GM12874 (cell line): ENCODE measurements at regions not wholly inside any gene's neighbourhood (a gene's known extent, or its start where the extent isn't known, plus 50 kb on each side); places are given as distances from the start of the nearest gene placed in this dataset.

ENCODE experiments used
- CTCF ChIP-seq: IDR thresholded peaks from 2 replicates; pipeline ENCODE4 v1.5.1; 2011; ENCODE audit warnings: low read depth, mild to moderate bottlenecking, control low read depth, low read length, moderate library complexity; ENCODE audit not compliant: insufficient read depth

GRCh38 chr5:173789031-173789920 is 98.9 kb upstream of the CPEB4 start:
- TF ChIP-seq CTCF: no peak

GRCh38 chr5:173790177-173790719 is 97.9 kb upstream of the CPEB4 start:
- no peak for TF ChIP-seq CTCF

GRCh38 chr5:173790836-173791546 is 97.2 kb upstream of the CPEB4 start:
- TF ChIP-seq CTCF: no peak

- TF ChIP-seq CTCF: no peak
Measured at GRCh38 chr5:173791878-173792277, 96.3 kb upstream of the CPEB4 start.

- no peak for TF ChIP-seq CTCF
Measured at GRCh38 chr5:173792781-173793547, 95.2 kb upstream of the CPEB4 start.

- no peak for TF ChIP-seq CTCF
Measured at GRCh38 chr5:173793648-173794548, 94.3 kb upstream of the CPEB4 start.
